ENCODE measurements at regions not wholly inside any gene's neighbourhood (a gene's known extent, or its start where the extent isn't known, plus 50 kb on each side); places are given as distances from the start of the nearest gene placed in this dataset.

DNA sequence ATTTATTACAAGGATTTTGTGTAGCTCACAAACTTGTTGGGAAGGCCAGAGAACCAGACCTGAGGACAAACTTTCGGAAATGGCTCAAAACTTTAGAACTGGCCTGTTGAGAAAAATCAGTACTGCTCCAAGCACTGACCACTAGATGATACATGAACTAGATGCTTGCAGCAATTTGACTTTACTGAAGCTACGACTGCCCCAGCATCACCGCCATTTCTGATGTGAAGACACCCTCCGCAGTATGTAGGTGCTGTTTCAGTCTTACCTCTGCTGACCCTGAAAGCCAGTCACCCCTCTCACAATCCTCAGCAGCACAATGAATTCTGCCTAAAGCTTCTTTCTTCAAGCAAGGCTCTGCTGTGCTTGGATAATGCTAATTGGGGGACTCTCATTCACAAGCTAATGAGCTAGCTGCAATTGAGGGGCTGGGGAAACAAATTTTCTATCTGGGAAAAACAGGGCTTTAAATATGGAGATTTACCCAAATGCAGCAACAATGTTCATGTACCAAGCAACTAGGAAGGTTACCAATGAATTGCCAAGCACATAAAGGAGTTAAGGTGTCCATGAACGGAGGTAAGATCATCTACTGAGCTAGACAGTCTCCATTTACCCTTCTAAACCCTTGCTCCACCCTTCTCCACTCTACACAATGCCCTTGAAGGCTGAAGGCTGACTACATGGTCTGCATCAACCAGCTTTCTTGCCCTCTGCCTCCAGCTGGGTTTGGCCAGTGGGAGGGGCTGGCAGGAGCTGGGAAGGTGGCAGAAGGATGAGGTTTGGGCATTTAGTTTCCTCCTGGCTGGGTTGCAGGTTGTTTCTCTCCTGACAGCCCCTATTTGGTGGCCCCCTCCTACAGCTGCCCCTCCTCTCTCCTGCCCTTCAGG lies 53.2 kb upstream of the FSTL1 start:
- no peaks in the 10 kb centered on the region for H3K9me2 ChIP-seq (ENCODE audit: insufficient read depth, low read length)
- no peaks in the 10 kb centered on the region for H3K36me3 ChIP-seq (ENCODE audit: insufficient read depth, low read length)
- H3K4me2 ChIP-seq (ENCODE audit: low read length) = no peak overlapping the region
- no peak overlapping the region for H3K27ac ChIP-seq (ENCODE audit: low read length)
- H2AFZ ChIP-seq (ENCODE audit: low read depth, low read length) = no peak overlapping the region
- H4K20me1 ChIP-seq (ENCODE audit: insufficient read depth) = no peaks in the 10 kb centered on the region
- H3K4me3 ChIP-seq (ENCODE audit: low read length) = no peak overlapping the region
- no peaks in the 10 kb centered on the region for H3F3A ChIP-seq (ENCODE audit: insufficient read depth, low read length, poor library complexity, severe bottlenecking)
- H3K79me2 ChIP-seq (replicated peaks; ENCODE audit: insufficient read depth, low read length) = no peaks in the 10 kb centered on the region
- no peak overlapping the region for H3K9ac ChIP-seq (ENCODE audit: low read length)
- TF ChIP-seq, protein P1, sequence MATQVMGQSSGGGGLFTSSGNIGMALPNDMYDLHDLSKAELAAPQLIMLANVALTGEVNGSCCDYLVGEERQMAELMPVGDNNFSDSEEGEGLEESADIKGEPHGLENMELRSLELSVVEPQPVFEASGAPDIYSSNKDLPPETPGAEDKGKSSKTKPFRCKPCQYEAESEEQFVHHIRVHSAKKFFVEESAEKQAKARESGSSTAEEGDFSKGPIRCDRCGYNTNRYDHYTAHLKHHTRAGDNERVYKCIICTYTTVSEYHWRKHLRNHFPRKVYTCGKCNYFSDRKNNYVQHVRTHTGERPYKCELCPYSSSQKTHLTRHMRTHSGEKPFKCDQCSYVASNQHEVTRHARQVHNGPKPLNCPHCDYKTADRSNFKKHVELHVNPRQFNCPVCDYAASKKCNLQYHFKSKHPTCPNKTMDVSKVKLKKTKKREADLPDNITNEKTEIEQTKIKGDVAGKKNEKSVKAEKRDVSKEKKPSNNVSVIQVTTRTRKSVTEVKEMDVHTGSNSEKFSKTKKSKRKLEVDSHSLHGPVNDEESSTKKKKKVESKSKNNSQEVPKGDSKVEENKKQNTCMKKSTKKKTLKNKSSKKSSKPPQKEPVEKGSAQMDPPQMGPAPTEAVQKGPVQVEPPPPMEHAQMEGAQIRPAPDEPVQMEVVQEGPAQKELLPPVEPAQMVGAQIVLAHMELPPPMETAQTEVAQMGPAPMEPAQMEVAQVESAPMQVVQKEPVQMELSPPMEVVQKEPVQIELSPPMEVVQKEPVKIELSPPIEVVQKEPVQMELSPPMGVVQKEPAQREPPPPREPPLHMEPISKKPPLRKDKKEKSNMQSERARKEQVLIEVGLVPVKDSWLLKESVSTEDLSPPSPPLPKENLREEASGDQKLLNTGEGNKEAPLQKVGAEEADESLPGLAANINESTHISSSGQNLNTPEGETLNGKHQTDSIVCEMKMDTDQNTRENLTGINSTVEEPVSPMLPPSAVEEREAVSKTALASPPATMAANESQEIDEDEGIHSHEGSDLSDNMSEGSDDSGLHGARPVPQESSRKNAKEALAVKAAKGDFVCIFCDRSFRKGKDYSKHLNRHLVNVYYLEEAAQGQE (IDR thresholded peaks at IDR 0.05; ENCODE audit: borderline replicate concordance) = no peak
- TF ChIP-seq RAD21 (conservative IDR thresholded peaks at IDR 0.05) (no peak), TAF1 (IDR thresholded peaks at IDR 0.05; ENCODE audit: low read depth) (no peak), EZH2 (IDR thresholded peaks at IDR 0.05; ENCODE audit: borderline replicate concordance, insufficient read depth, low read length, poor library complexity, severe bottlenecking) (no peak), MXI1 (conservative IDR thresholded peaks at IDR 0.05; ENCODE audit: poor library complexity, severe bottlenecking) (no peak), SMC3 (conservative IDR thresholded peaks at IDR 0.05; ENCODE audit: poor library complexity) (no peak), POLR2AphosphoS5 (IDR thresholded peaks at IDR 0.05) (no peak), EP300 (conservative IDR thresholded peaks at IDR 0.05; ENCODE audit: poor library complexity, severe bottlenecking) (no peak)
- TF ChIP-seq, protein P2, sequence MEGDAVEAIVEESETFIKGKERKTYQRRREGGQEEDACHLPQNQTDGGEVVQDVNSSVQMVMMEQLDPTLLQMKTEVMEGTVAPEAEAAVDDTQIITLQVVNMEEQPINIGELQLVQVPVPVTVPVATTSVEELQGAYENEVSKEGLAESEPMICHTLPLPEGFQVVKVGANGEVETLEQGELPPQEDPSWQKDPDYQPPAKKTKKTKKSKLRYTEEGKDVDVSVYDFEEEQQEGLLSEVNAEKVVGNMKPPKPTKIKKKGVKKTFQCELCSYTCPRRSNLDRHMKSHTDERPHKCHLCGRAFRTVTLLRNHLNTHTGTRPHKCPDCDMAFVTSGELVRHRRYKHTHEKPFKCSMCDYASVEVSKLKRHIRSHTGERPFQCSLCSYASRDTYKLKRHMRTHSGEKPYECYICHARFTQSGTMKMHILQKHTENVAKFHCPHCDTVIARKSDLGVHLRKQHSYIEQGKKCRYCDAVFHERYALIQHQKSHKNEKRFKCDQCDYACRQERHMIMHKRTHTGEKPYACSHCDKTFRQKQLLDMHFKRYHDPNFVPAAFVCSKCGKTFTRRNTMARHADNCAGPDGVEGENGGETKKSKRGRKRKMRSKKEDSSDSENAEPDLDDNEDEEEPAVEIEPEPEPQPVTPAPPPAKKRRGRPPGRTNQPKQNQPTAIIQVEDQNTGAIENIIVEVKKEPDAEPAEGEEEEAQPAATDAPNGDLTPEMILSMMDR (IDR thresholded peaks at IDR 0.05; ENCODE audit: poor library complexity, severe bottlenecking) = no peak
- no peaks in the 10 kb centered on the region for H3K9me3 ChIP-seq (ENCODE audit: low read length)
- no peaks in the 10 kb centered on the region for H3K27me3 ChIP-seq (ENCODE audit: insufficient read depth, low read depth, low read length)

DNA sequence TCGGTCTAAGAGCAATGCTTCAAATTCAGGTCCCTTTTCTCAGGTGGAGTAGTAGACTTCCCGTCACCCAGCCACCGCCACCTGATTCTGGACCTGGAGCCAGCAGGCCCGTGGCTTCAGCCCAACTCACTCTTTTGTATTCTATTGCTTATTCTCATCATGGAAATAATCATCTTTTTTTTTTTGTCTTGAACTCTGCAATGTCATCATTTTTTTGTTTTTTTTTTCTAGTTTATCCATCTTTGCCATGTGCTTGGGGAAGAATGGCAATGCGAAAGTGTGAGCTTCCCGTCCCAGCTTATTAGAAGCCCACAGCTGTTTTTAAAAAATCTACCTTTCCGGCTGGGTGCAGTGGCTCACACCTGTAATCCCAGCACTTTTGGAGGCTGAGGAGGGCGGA lies 51.3 kb upstream of the FSTL1 start:
- H3K4me3 ChIP-seq (ENCODE audit: low read length) = no peak overlapping the region
- TF ChIP-seq EP300 (conservative IDR thresholded peaks at IDR 0.05; ENCODE audit: poor library complexity, severe bottlenecking) (no peak), EZH2 (IDR thresholded peaks at IDR 0.05; ENCODE audit: borderline replicate concordance, insufficient read depth, low read length, poor library complexity, severe bottlenecking) (no peak), SMC3 (conservative IDR thresholded peaks at IDR 0.05; ENCODE audit: poor library complexity) (no peak), RAD21 (conservative IDR thresholded peaks at IDR 0.05) (no peak), MXI1 (conservative IDR thresholded peaks at IDR 0.05; ENCODE audit: poor library complexity, severe bottlenecking) (no peak), TAF1 (IDR thresholded peaks at IDR 0.05; ENCODE audit: low read depth) (no peak), POLR2AphosphoS5 (IDR thresholded peaks at IDR 0.05) (no peak)
- TF ChIP-seq, protein P2 (IDR thresholded peaks at IDR 0.05; ENCODE audit: poor library complexity, severe bottlenecking) = no peak
- TF ChIP-seq, protein P1 (IDR thresholded peaks at IDR 0.05; ENCODE audit: borderline replicate concordance) = no peak
- no peak overlapping the region for H3K27ac ChIP-seq (ENCODE audit: low read length)
- H3K27me3 ChIP-seq (ENCODE audit: insufficient read depth, low read depth, low read length) = no peaks in the 10 kb centered on the region
- no peak overlapping the region for H2AFZ ChIP-seq (ENCODE audit: low read depth, low read length)
- H3F3A ChIP-seq (ENCODE audit: insufficient read depth, low read length, poor library complexity, severe bottlenecking) = no peaks in the 10 kb centered on the region
- no peak overlapping the region for H3K4me2 ChIP-seq (ENCODE audit: low read length)
- no peaks in the 10 kb centered on the region for H4K20me1 ChIP-seq (ENCODE audit: insufficient read depth)
- H3K36me3 ChIP-seq (ENCODE audit: insufficient read depth, low read length) = no peaks in the 10 kb centered on the region
- no peaks in the 10 kb centered on the region for H3K9me2 ChIP-seq (ENCODE audit: insufficient read depth, low read length)
- no peaks in the 10 kb centered on the region for H3K79me2 ChIP-seq (replicated peaks; ENCODE audit: insufficient read depth, low read length)
- H3K9ac ChIP-seq (ENCODE audit: low read length) = no peak overlapping the region
- no peaks in the 10 kb centered on the region for H3K9me3 ChIP-seq (ENCODE audit: low read length)
